ENCODE measurements at regions not wholly inside any gene's neighbourhood (a gene's known extent, or its start where the extent isn't known, plus 50 kb on each side); places are given as distances from the start of the nearest gene placed in this dataset.

- TF ChIP-seq RAD21 (IDR thresholded peaks at IDR 0.05; ENCODE audit: low read depth) (no peak), CEBPB (IDR thresholded peaks at IDR 0.05) (no peak), TAF1 (IDR thresholded peaks at IDR 0.05; ENCODE audit: low read depth) (no peak), YY1 (IDR thresholded peaks at IDR 0.05; ENCODE audit: low read depth) (no peak), EP300 (IDR thresholded peaks at IDR 0.05; ENCODE audit: borderline replicate concordance) (no peak), MAX (IDR thresholded peaks at IDR 0.05) (no peak), USF1 (IDR thresholded peaks at IDR 0.05) (no peak), EGR1 (IDR thresholded peaks at IDR 0.05) (no peak)
Observed at GRCh38 chr17:5785867-5786509, 201.7 kb upstream of the NLRP1 start.

Data from Ishikawa (cell line).